ENCODE measurements at regions not wholly inside any gene's neighbourhood (a gene's known extent, or its start where the extent isn't known, plus 50 kb on each side); places are given as distances from the start of the nearest gene placed in this dataset.

GRCh38 chr2:2546046-2546445 is 215.0 kb upstream of the MYT1L start:
- ChIA-PET CTCF (interaction anchor here (0.5 kb wide), 1 partner anchor 149 kb away, joined by 3 read pairs; no protein-coding TSS in a partner anchor), POLR2A (no interaction called here)
- H3K4me3 ChIP-seq (ENCODE audit: low read depth, low read length): no peak overlapping the region
- TF ChIP-seq, protein P1, sequence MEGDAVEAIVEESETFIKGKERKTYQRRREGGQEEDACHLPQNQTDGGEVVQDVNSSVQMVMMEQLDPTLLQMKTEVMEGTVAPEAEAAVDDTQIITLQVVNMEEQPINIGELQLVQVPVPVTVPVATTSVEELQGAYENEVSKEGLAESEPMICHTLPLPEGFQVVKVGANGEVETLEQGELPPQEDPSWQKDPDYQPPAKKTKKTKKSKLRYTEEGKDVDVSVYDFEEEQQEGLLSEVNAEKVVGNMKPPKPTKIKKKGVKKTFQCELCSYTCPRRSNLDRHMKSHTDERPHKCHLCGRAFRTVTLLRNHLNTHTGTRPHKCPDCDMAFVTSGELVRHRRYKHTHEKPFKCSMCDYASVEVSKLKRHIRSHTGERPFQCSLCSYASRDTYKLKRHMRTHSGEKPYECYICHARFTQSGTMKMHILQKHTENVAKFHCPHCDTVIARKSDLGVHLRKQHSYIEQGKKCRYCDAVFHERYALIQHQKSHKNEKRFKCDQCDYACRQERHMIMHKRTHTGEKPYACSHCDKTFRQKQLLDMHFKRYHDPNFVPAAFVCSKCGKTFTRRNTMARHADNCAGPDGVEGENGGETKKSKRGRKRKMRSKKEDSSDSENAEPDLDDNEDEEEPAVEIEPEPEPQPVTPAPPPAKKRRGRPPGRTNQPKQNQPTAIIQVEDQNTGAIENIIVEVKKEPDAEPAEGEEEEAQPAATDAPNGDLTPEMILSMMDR (IDR thresholded peaks at IDR 0.05; ENCODE audit: insufficient read depth, low read depth, low read length): no peak
- no peaks in the 10 kb centered on the region for H3K27me3 ChIP-seq (ENCODE audit: control insufficient read depth, insufficient read depth, low read length)
- DNase-seq (ENCODE audit: low read depth): no peak
- H3K36me3 ChIP-seq (ENCODE audit: control insufficient read depth, insufficient read depth, low read length): no peaks in the 10 kb centered on the region

DNA sequence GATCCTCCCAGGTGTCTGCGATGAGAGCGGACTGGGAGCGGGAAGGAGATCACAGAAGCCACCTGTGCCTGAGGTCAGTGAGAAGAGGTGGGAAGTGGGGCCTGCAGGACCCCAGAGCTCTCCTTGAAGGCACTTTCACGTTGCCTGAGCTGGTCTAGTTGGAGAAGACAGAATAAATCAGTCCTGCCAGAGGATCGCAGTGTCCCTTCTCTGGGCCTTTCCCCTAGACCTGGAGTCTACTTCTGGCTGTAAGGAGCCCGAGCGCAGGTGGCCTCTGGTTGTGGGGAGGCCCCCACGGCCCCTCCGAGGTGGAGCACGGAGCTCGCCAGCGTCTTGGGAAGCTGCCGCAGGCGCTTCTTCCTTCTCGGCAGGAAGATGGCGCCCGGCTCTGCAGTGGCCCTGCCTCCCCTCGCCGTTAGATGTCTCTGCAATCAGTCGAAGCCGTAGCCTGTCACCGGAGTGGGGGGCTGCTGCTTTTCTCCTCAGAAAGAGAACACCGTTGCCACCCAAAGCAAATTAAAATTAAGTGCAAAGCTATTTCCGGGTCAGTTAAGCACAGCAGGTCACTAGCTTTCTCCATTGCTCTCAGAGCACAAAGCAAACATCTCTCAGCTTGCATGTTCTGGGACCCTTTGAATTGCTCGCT is 212.0 kb upstream of the MYT1L start:
- H3K4me3 ChIP-seq (ENCODE audit: low read depth, low read length): no peak overlapping the region
- no peak for DNase-seq (ENCODE audit: low read depth)
- TF ChIP-seq, protein P1 (IDR thresholded peaks at IDR 0.05; ENCODE audit: insufficient read depth, low read depth, low read length): no peak
- H3K27me3 ChIP-seq (ENCODE audit: control insufficient read depth, insufficient read depth, low read length): no peaks in the 10 kb centered on the region
- H3K36me3 ChIP-seq (ENCODE audit: control insufficient read depth, insufficient read depth, low read length): no peaks in the 10 kb centered on the region
- ChIA-PET POLR2A (no interaction called here), CTCF (no interaction called here)

DNA sequence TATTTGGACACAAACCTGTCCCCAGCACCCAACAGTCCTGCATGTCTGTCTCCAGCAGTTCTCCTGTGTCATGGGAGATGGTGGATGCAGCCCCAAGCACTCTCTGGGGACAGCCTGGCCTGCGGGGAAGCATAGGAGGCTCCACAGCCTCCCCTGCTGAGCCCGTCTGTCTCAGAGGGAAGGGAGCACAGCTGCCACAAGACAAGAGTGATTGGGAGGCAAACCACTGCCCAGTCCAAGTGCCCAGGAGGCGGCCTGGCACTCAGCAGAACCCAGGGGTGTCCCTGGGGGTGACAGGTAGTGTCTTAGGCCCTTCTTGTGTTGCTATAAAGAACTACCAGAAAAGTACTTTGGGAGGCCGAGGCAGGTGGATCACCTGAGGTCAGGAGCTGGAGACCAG is 211.2 kb upstream of the MYT1L start:
- TF ChIP-seq, protein P1 (IDR thresholded peaks at IDR 0.05; ENCODE audit: insufficient read depth, low read depth, low read length): no peak
- ChIA-PET CTCF (no interaction called here), POLR2A (no interaction called here)
- Histone ChIP-seq H3K27me3 (ENCODE audit: control insufficient read depth, insufficient read depth, low read length) (no peaks in the 10 kb centered on the region), H3K4me3 (ENCODE audit: low read depth, low read length) (no peak overlapping the region), H3K36me3 (ENCODE audit: control insufficient read depth, insufficient read depth, low read length) (no peaks in the 10 kb centered on the region)
- no peak for DNase-seq (ENCODE audit: low read depth)

DNA sequence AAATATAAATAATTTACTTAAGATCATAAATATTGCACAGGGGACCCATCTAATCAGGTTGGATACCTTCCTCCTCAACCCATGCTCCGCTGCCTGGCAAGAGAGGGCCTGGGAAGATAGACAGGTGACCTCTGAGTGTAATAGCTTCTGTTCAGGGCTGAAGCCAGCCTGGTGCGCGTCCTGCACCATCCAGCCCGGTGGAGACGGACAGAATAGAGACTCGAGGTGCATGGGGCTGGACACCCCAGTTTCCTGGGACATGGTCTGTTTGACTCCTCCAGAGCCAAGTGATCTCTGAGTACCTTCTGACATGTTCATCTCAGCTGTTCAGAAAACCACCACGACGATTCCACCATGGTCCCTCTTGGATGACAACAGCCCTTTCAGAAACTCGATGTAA is 209.3 kb upstream of the MYT1L start:
- Histone ChIP-seq H3K27me3 (ENCODE audit: control insufficient read depth, insufficient read depth, low read length) (no peaks in the 10 kb centered on the region), H3K36me3 (ENCODE audit: control insufficient read depth, insufficient read depth, low read length) (no peaks in the 10 kb centered on the region), H3K4me3 (ENCODE audit: low read depth, low read length) (no peak overlapping the region)
- CTCF ChIA-PET: no interaction called here
- POLR2A ChIA-PET: no interaction called here
- TF ChIP-seq, protein P1 (IDR thresholded peaks at IDR 0.05; ENCODE audit: insufficient read depth, low read depth, low read length): no peak
- no peak for DNase-seq (ENCODE audit: low read depth)

GRCh38 chr2:2536416-2537056 is 205.5 kb upstream of the MYT1L start:
- H3K36me3 ChIP-seq (ENCODE audit: control insufficient read depth, insufficient read depth, low read length): no peaks in the 10 kb centered on the region
- DNase-seq (ENCODE audit: low read depth): no peak
- TF ChIP-seq, protein P1 (IDR thresholded peaks at IDR 0.05; ENCODE audit: insufficient read depth, low read depth, low read length): no peak
- ChIA-PET CTCF (no interaction called here), POLR2A (no interaction called here)
- no peak overlapping the region for H3K4me3 ChIP-seq (ENCODE audit: low read depth, low read length)
- no peaks in the 10 kb centered on the region for H3K27me3 ChIP-seq (ENCODE audit: control insufficient read depth, insufficient read depth, low read length)
